CD4-positive, alpha-beta T cell treated with Interleukin-4 for 1 hour (primary cell): ENCODE measurements at regions not wholly inside any gene's neighbourhood (a gene's known extent, or its start where the extent isn't known, plus 50 kb on each side); places are given as distances from the start of the nearest gene placed in this dataset.

ENCODE experiments used
- DNase-seq, 2 donors: peaks; one replicate each; pipeline ENCODE4 v3.0.0-alpha.2; 2020 to 2022

GRCh38 chr6:128827675-128828464 is 55.1 kb upstream of the LAMA2 start:
- DNase-seq, result no peak

GRCh38 chr6:128826606-128827005 is 56.3 kb upstream of the LAMA2 start:
- DNase-seq, result no peak

- no peak for DNase-seq
These were observed 60.7 kb upstream of the LAMA2 start for GRCh38 chr6:128822271-128822670.

- DNase-seq, result no peak
These were observed 61.8 kb upstream of the LAMA2 start for GRCh38 chr6:128821116-128821515.

- DNase-seq, result no peak
These were observed 74.1 kb upstream of the LAMA2 start for GRCh38 chr6:128808856-128809255.

GRCh38 chr6:128807577-128807976 is 75.4 kb upstream of the LAMA2 start:
- no peak for DNase-seq

- no peak for DNase-seq
These were observed 76.7 kb upstream of the LAMA2 start for GRCh38 chr6:128806261-128806660.

GRCh38 chr6:128803911-128804310 is 79.0 kb upstream of the LAMA2 start:
- DNase-seq, result no peak

- DNase-seq, result no peak
These were observed 81.3 kb upstream of the LAMA2 start for GRCh38 chr6:128801621-128802020.

GRCh38 chr6:128784266-128784665 is 98.7 kb upstream of the LAMA2 start:
- no peak for DNase-seq

- no peak for DNase-seq
These were observed 114.8 kb upstream of the LAMA2 start for GRCh38 chr6:128768187-128768586.

GRCh38 chr6:128767705-128768104 is 115.2 kb upstream of the LAMA2 start:
- DNase-seq, result no peak

- no peak for DNase-seq
These were observed 115.8 kb upstream of the LAMA2 start for GRCh38 chr6:128767150-128767549.

- no peak for DNase-seq
These were observed 119.2 kb upstream of the LAMA2 start for GRCh38 chr6:128763599-128764300.

GRCh38 chr6:128759901-128760300 is 123.0 kb upstream of the LAMA2 start:
- no peak for DNase-seq

- DNase-seq, result no peak
These were observed 123.5 kb upstream of the LAMA2 start for GRCh38 chr6:128759447-128759846.

- DNase-seq, result no peak
These were observed 125.0 kb upstream of the LAMA2 start for GRCh38 chr6:128757961-128758360.

GRCh38 chr6:128754658-128755256 is 128.2 kb upstream of the LAMA2 start:
- DNase-seq, result no peak

GRCh38 chr6:128743974-128744765 is 138.8 kb upstream of the LAMA2 start:
- no peak for DNase-seq

- DNase-seq, result no peak
These were observed 140.0 kb upstream of the LAMA2 start for GRCh38 chr6:128742900-128743299.

- DNase-seq, result no peak
These were observed 142.0 kb upstream of the LAMA2 start for GRCh38 chr6:128740951-128741350.

GRCh38 chr6:128739112-128739511 is 143.8 kb upstream of the LAMA2 start:
- no peak for DNase-seq

- DNase-seq, result no peak
These were observed 144.8 kb upstream of the LAMA2 start for GRCh38 chr6:128738112-128738511.
